Body of pancreas (tissue), 4 donors: ENCODE measurements at regions not wholly inside any gene's neighbourhood (a gene's known extent, or its start where the extent isn't known, plus 50 kb on each side); places are given as distances from the start of the nearest gene placed in this dataset.

Source experiments
- POLR2A ChIP-seq, 3 donors: fragments of 450-650 bp; IDR thresholded peaks; one replicate each; pipeline ENCODE4 v1.6.1; 2016; ENCODE audit warnings: antibody characterized with exemption in 3 of 3, mild to moderate bottlenecking in 2 of 3
- TF ChIP-seq, protein P1 (sequence below), 7 experiments: fragments of 450-650 bp in 4 of 7; fragments of 200-600 bp in 3 of 7; sonication (generic) in 3 of 7; IDR thresholded peaks; one replicate each; pipeline ENCODE4 v1.5.1; 2016 to 2019; ENCODE audit warnings: antibody characterized with exemption in 7 of 7

GRCh38 chr4:117135634-117136354 lies 50.4 kb upstream of the TRAM1L1 start:
- no peak for TF ChIP-seq POLR2A (IDR thresholded peaks at IDR 0.05)
- TF ChIP-seq, protein P1, sequence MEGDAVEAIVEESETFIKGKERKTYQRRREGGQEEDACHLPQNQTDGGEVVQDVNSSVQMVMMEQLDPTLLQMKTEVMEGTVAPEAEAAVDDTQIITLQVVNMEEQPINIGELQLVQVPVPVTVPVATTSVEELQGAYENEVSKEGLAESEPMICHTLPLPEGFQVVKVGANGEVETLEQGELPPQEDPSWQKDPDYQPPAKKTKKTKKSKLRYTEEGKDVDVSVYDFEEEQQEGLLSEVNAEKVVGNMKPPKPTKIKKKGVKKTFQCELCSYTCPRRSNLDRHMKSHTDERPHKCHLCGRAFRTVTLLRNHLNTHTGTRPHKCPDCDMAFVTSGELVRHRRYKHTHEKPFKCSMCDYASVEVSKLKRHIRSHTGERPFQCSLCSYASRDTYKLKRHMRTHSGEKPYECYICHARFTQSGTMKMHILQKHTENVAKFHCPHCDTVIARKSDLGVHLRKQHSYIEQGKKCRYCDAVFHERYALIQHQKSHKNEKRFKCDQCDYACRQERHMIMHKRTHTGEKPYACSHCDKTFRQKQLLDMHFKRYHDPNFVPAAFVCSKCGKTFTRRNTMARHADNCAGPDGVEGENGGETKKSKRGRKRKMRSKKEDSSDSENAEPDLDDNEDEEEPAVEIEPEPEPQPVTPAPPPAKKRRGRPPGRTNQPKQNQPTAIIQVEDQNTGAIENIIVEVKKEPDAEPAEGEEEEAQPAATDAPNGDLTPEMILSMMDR (IDR thresholded peaks at IDR 0.05), result no peak
